ENCODE measurements at regions not wholly inside any gene's neighbourhood (a gene's known extent, or its start where the extent isn't known, plus 50 kb on each side); places are given as distances from the start of the nearest gene placed in this dataset.

DNA sequence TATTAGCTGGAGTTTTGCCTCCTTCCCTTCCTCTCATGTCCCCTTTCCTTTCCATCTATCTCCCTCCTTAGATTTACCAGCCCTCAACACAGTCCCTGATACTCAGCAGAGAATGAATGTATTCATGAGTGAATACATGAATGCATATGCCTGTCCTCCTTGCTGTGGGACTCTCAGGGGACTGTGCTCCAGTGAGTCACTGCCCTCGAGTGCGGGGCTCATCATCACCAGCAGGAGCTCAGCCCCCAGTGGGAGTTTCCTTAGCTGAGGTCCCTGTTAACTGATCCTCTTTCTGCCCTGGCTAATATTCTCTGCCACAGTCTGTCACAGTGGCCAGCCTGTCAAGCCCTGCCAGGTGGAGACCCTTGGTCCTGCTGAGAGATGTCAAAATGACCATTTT is 104.9 kb upstream of the LHCGR start:
- Histone ChIP-seq H2BK5ac (ENCODE audit: low read depth, low read length) (no peak overlapping the region), H3K79me1 (ENCODE audit: low read depth, low read length) (no peaks in the 10 kb centered on the region), H2BK12ac (ENCODE audit: low read depth, low read length) (no peak overlapping the region), H4K91ac (replicated peaks; ENCODE audit: insufficient read length, low read length) (no peak overlapping the region), H4K8ac (ENCODE audit: extremely low read depth, insufficient read depth, low read length) (no peak overlapping the region), H4K20me1 (replicated peaks in 1 of 2; ENCODE audit: control insufficient read depth in 1 of 2, insufficient read depth in 2 of 2, low read length in 2 of 2) (no peaks in the 10 kb centered on the region), H4K5ac (ENCODE audit: insufficient read length, low read depth, low read length) (no peak overlapping the region), H3K56ac (replicated peaks; ENCODE audit: insufficient read length, low read depth, low read length) (no peak overlapping the region), H2AK5ac (ENCODE audit: low read depth, low read length) (no peak overlapping the region), H3K4ac (replicated peaks; ENCODE audit: insufficient read length, low read depth, low read length) (no peak overlapping the region), H3K14ac (ENCODE audit: insufficient read length) (no peak overlapping the region), H3K27me3 (replicated peaks in 1 of 4; ENCODE audit: control insufficient read depth in 3 of 4, extremely low read depth in 1 of 4, insufficient read depth in 3 of 4, low read length in 3 of 4) (no peaks in the 10 kb centered on the region; a peak in 1 of 7 replicates), H3K23ac (ENCODE audit: insufficient read length) (no peak overlapping the region), H3K9ac (replicated peaks in 1 of 4; ENCODE audit: extremely low read depth in 1 of 4, low read depth in 3 of 4, low read length in 3 of 4) (no peak overlapping the region), H2AFZ (ENCODE audit: low read length) (no peak overlapping the region), H3K27ac (ENCODE audit: low read depth, low read length) (no peak overlapping the region), H2BK15ac (ENCODE audit: low read length) (no peak overlapping the region), H3K4me2 (ENCODE audit: insufficient read depth in 1 of 2, low read depth in 2 of 2, low read length in 2 of 2) (no peak overlapping the region), H3K79me2 (ENCODE audit: control insufficient read depth in 1 of 2, insufficient read depth in 2 of 2, low read length in 2 of 2) (no peaks in the 10 kb centered on the region), H3K18ac (ENCODE audit: extremely low read depth, low read length) (no peak overlapping the region), H2BK120ac (replicated peaks; ENCODE audit: low read depth, low read length) (no peak overlapping the region), H3K4me3 (ENCODE audit: extremely low read depth in 1 of 4, insufficient read depth in 2 of 4, low read depth in 3 of 4, low read length in 4 of 4) (no peak overlapping the region), H2BK20ac (ENCODE audit: low read length) (no peak overlapping the region), H3K4me1 (replicated peaks in 1 of 4; ENCODE audit: control insufficient read depth in 3 of 4, insufficient read depth in 4 of 4, low read length in 3 of 4) (no peaks in the 10 kb centered on the region), H3K36me3 (ENCODE audit: control insufficient read depth in 2 of 4, insufficient read depth in 4 of 4, low read length in 3 of 4) (no peaks in the 10 kb centered on the region), H3K23me2 (ENCODE audit: low read depth, low read length) (no peaks in the 10 kb centered on the region), H3K9me3 (ENCODE audit: insufficient read depth in 2 of 2, low read depth in 1 of 2, low read length in 1 of 2) (no peaks in the 10 kb centered on the region)
- ChIA-PET POLR2A (ENCODE audit: partially characterized antibody) (no interaction called here), CTCF (ENCODE audit: partially characterized antibody) (no interaction called here)
- DNase-seq (ENCODE audit: low read depth in 1 of 2, low spot score in 2 of 2) (no peak), FAIRE-seq (no peak)
- TF ChIP-seq SIRT6 (IDR thresholded peaks at IDR 0.05; ENCODE audit: low read length) (no peak), JUN (IDR thresholded peaks at IDR 0.05; ENCODE audit: low read depth, low read length) (no peak), HDAC6 (IDR thresholded peaks at IDR 0.05; ENCODE audit: low read depth, low read length) (no peak), ASH2L (IDR thresholded peaks at IDR 0.05; ENCODE audit: low read length) (no peak), SP2 (IDR thresholded peaks at IDR 0.05; ENCODE audit: low read length) (no peak), TCF12 (IDR thresholded peaks at IDR 0.05; ENCODE audit: low read depth, low read length) (no peak)
- WGBS, 2 experiments (ENCODE audit: extremely low coverage in 1 of 2, insufficient coverage in 1 of 2, insufficient read length in 1 of 2, insufficient replicate concordance in 2 of 2, low coverage in 1 of 2, low lambda C conversion rate in 2 of 2, missing lambda C conversion rate in 1 of 2), result 87% methylated on average over 2 of the region's 2 CpGs; no CpG with 5 or more reads in 1 of the 2 experiments
